HG03521 (cell line): ENCODE measurements at regions not wholly inside any gene's neighbourhood (a gene's known extent, or its start where the extent isn't known, plus 50 kb on each side); places are given as distances from the start of the nearest gene placed in this dataset.

Experiments used
- ATAC-seq: cut with Tn5 transposase; IDR thresholded peaks from one replicate; pipeline ENCODE4 v1.9.1; 2021; ENCODE audit warnings: mild to moderate bottlenecking, moderate library complexity; ENCODE audit not compliant: unreplicated experiment

DNA sequence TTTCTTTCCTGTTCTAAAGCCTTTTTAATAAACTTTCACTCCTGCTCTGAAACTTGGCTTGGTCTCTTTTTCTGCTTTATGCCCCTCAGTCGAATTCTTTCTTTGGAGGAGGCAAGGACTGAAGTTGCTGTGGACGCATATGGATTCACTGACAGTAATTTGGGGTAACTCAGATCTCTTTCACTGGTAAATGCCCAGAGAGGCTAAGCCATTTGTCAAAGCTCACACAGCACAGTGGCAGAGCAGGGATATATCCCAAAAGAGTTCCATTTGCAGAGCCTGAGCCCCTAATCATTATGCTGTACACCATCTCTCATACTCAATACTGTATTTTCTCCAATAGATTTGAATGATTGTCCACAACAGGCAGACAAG is 72.3 kb upstream of the GALNT15 start:
- ATAC-seq = no peak

- ATAC-seq = no peak
These were observed 71.5 kb upstream of the GALNT15 start for GRCh38 chr3:16102905-16103364.

DNA sequence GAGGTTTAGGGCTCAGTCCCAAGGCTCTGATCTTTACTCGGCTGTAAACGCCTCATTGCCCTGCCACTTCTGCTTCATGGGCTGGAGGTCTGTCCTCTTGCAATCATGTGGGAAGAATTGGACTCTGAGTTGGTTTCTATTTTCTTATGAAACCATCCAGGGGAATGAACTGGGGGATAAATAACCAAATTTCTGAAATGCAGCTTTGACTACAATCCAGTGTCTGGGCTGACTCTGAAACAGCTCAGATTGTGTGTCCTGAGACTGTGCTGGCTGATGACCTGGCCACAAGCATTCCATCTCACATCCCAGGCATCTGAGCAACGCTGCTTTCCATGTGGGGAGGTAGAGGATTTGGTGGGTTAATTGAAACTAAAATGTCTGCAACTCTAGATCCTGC is 71.0 kb upstream of the GALNT15 start:
- no peak for ATAC-seq

GRCh38 chr3:16104156-16104555 is 70.3 kb upstream of the GALNT15 start:
- no peak for ATAC-seq

DNA sequence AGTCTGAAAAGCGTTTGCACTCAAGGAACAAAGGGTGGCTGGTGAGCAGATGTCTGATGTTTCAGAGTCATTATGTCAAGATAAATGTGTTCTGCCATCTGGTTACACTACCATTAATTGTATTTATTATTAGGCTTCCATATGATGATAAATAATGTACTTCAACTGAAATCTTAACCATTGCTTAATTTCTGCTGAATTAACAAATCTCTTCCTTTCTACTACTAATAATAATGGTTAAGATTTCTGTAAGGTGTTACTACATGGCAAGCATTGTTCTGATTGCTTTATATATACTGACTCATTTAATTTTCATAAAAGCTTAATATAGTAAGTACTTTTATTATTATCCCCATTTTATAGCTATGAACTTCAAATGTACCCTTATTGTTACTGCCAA is 68.4 kb upstream of the GALNT15 start:
- no peak for ATAC-seq

- no peak for ATAC-seq
These were observed 66.1 kb upstream of the GALNT15 start for GRCh38 chr3:16108424-16108823.

- ATAC-seq = no peak
These were observed 64.6 kb upstream of the GALNT15 start for GRCh38 chr3:16109929-16110328.

DNA sequence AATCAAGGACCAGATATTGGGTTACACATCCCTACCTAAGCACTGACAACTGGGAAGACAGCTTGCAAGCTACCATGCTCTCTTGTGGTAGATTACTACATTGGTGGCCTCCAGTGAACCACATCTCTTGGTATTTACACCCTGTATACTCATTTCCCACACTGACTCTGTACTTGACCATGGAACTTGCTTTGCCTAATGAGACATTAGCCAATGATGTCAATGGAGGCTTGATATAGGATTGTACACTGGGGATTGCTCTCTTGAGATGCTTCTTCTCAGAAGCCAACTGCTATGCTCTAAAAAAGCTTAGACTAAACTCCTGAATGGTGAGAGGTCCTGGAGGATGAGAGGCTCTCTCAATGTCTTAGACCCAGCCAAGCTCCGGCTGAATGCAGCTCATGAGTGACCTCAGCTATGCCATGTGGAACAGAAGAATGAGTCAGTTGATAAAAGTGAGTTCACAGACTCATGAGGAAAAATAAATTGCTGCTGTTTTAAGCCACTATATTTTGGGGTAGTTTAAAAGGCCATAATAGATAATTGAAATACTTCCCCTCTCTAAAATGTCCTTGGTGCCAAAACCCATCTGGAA is 61.5 kb upstream of the GALNT15 start:
- no peak for ATAC-seq

GRCh38 chr3:16113704-16114103 is 60.8 kb upstream of the GALNT15 start:
- ATAC-seq = no peak

DNA sequence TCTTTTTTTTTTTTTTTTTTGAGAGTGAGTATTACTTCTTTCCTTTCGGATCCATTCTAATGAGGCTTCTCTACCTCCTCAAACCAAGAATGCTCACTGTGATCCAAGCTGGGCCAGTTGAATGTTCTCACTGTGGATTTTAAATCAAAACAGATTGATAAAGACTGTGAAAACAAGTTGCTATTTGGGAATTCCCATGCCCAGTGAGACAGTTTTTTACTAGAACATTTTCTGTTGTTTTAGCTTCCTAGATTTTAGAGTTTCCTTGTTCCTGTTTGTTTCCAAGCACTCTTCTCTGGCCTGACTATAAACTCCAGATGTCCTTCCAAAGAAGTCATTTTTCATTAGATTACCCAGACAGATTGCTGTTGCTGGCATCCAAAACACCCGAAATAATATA is 60.1 kb upstream of the GALNT15 start:
- ATAC-seq = no peak

- no peak for ATAC-seq
These were observed 59.5 kb upstream of the GALNT15 start for GRCh38 chr3:16114930-16115329.

GRCh38 chr3:16118396-16118795 is 56.1 kb upstream of the GALNT15 start:
- no peak for ATAC-seq

- no peak for ATAC-seq
These were observed 54.6 kb upstream of the GALNT15 start for GRCh38 chr3:16119887-16120286.

GRCh38 chr3:16121391-16121790 is 53.1 kb upstream of the GALNT15 start:
- ATAC-seq = no peak

DNA sequence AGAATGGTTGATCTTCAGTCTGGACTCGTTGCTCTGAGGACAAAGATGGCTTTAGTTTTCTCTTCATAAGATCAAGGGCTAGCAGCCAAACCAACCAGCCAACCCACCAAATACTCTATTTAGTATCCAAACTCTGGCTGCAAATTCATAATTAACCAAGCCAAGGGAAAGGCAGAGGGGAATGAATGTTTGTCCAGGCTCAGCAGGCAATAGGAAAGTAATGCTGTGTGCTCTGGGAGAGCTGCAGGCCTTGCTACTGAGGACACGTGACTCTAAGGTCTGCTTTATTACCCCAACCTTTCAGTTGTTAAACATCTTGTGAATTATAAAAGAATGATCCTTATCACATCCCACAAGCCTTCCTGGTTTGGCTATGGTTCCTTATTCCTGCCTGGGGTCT is 52.3 kb upstream of the GALNT15 start:
- ATAC-seq = no peak

DNA sequence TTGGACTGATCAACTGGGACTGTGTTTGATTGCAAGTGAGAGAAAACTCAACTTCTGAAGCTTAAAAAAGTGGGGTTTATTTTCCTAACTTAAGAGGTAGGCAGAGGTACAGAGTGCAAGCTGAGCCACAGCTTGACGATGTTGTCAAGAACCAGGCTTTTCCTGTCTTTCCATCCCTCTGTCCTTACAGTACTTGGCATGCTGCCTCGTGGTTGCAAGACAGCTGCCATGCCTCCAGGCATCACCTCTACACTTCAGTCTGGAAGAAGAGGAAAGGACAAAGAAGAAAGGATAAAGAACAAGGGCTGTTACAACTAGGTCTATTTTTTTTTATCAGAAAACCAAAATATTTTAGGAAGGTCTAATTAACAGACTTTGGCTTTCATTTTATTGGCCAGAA is 51.8 kb upstream of the GALNT15 start:
- ATAC-seq = no peak

DNA sequence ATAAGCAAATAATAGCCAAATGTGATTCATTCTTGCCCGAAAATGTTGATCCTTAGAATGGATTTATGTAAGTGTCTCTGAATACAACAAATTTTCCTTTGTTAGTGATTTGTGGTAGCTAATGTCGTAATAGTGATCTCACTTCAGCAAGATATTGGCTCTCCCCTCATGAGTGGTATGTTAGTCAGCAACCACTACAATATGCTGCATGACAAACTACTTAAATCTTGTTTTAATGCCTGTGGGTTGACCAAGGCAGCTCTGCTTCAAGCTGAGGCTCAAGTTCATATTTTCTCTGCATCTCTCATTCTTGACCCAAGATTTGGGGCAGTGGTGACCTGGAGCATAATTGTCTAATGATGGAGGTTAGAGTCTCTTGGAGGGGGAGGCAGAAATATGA is 49.8 kb upstream of the GALNT15 start:
- ATAC-seq = no peak
